ENCODE measurements at regions not wholly inside any gene's neighbourhood (a gene's known extent, or its start where the extent isn't known, plus 50 kb on each side); places are given as distances from the start of the nearest gene placed in this dataset.

DNA sequence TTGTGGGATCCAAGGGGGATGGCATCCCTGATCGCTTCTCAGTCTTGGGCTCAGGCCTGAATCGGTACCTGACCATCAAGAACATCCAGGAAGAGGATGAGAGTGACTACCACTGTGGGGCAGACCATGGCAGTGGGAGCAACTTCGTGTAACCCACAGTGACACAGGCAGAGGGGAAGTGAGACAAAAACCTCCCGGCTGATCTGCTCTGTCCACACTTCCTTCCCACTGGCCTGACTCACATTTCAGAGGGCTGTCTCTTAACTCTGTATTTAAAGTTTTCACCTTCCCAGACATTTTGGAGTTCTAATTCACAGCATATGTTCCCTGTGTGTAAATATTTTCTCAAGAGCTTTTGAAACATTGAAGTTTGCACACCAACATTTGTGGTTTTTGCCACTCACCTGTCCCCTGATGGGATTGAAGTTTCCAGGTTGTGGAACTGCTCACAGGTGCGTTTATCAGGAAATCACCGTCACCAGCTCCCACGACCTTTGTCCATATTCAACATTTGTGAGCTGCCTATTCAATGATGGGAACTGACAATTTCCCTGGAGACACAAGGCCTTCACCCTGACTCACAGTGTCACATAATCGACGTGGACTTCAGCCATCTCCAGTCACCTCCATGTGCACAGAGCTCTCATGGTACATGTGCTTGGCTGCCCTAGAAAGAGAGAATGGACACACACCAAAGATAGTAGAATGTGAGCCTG, 99.2 kb downstream of the VPREB1 start:
- intact Hi-C loops (cut with DNase I), result no loop called here
- ATAC-seq (peak in 1 of 2 donors; percentile 40), DNase-seq (no peak)

DNA sequence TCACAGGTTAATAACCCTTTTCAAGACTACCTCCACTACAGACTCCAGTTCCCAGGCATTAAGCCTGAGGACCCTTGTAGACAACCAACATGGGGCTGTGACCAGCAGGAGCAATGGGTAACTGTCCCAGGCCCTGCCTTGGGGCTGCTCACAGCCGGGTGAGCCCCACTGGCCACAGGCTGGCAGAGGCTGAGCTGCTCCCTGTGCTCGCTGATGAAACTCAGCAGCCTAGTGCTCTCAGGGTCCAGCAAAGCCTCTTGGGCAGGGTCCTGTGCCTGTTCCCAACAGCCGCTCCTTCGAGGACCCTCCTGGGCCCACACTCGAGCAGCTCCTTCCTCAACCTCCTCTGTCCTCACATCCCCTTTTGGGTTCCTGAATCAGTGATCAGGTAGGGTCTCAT, 99.8 kb downstream of the VPREB1 start:
- intact Hi-C loops (cut with DNase I), result no loop called here
- DNase-seq (no peak), ATAC-seq (no peak)

DNA sequence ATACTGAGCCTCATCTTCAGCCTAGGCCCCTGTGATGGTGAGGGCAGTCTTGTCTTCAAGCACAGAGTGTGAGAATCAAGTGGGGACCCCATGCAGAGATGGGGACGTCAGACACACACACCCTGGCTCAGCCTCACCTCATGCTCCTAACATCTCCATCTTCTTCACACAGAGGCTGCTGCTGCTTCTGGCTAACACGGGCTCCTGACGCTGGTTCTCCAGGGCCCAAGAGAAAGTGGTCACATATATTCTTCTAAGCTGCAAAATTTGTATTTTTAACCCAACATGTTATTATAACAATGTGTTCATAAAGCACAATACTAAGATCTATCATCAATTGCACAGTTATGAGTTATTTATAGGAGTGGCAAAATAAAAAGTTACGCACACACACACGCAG, 101.2 kb downstream of the VPREB1 start:
- ATAC-seq, result no peak
- intact Hi-C loops (cut with DNase I), result no loop called here
- no peak for DNase-seq

DNA sequence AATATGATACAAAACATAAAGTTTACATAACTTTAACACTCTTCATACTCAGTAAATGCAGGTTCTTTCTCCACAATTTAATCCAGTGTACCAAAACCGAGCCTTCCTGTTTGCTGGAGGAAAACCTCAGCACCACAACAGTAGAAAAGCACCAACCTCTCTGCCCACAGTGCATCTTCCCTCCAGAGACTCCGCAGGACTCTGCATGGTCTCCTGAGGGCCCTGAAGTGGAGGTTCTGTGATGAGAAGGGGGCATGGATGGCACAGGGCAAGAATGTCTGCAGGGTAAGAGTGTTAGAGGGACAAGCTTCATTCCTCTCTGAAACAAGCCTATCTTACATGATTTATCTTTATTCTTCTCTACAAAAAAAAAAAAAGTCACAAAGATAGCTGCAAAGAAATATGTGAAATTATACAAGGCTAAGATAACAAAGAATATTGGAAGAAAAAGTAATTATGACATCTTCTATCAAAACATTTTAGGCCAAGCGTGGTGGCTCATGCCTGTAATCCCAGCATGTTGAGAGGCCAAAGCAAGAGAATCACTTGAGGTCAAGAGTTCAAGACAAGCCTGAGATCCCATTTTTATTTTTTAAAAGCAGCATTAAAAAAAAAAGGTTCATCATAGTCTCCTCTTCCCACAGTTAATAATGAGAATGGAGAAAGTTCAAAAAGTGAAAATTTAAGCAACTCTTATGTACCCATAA, 102.0 kb downstream of the VPREB1 start:
- intact Hi-C loops (cut with DNase I), result no loop called here
- no peak for ATAC-seq

DNA sequence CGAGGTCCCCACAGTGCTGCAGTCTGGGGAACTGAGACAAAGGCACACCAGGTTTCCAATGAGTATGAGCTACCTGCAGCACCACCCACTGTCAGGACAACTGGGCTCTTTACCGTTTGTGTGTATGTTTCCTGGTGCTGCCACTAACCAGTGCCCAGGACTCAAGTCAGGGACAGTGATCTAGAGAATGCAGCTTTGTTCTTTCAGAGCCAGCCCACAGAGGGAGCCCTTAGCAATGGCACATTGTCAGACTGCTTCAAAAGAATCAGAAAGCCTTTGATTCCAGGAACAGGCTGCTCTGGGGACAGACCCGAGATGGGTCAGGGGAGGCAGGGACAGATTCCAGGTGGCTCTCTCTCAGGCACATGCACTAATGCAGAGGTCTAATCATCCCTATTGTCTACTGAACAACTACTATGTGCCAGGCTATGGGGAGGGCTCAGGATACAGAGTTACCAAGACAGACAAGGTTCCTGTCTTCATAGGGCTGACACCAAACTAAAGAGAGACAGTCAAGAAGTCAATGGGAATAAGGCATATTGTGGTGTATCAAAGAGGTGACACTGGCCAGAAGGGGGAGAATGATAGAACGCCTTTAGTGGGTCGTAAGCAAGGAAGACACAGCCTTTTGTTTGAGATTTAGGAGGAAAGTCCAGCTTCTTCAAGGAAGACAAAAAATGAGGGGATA, 103.7 kb downstream of the VPREB1 start:
- DNase-seq, result no peak
- no peak for ATAC-seq
- intact Hi-C loops (cut with DNase I), result no loop called here

More for the DNA sequence above, 102.0 kb downstream of the VPREB1 start:
- no peak for DNase-seq

DNA sequence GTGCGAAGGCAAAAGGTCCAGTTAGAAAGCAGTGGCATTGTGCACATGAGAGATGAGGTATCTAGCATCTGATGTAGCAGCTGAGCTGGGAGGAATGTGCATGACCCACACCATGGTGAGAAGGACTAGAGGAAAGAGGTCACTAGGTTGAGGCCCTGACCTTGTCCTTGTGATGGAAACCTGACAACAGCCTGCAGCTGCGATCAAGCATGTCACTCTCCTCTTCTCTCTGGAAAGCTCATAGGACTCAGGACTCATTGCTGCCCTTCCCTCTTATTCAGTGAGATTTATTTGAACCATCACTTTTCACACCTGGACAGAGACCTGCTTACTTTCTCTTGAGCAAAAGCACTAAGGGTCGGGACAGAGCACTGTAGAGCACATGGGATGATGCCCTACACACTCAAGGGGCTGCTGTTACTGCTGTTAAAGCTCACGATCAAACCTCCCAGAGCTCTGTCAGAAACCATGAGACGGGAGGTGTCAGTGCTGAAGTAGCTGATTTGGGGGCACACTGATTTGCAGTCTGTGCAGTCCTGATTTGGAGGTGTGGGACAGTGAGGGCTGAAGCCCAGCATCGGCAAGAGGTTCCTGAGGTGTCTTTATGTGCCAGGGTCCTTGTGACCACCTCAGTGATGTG, 104.3 kb downstream of the VPREB1 start:
- ATAC-seq, result no peak
- no peak for DNase-seq
- intact Hi-C loops (cut with DNase I), result no loop called here

DNA sequence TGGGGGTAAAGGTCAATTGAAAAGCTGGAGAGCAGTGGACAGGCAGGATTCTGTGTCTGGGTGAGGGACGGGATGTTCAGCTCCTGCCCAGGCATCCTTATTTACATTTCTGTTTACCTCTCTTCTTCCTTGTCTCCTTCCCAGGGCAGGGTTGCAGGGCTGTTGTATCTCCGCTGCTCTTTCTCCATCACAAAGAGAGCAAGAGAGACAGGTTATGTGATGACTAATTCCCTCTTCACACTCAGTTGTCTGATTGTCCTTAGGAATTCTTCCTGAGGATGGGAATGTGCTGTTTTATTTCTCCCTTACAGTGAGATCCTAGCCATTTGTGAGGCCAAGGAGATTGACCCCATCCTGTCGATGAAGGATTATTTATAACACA, 104.9 kb downstream of the VPREB1 start:
- intact Hi-C loops (cut with DNase I), result no loop called here
- ATAC-seq (no peak), DNase-seq (no peak)

DNA sequence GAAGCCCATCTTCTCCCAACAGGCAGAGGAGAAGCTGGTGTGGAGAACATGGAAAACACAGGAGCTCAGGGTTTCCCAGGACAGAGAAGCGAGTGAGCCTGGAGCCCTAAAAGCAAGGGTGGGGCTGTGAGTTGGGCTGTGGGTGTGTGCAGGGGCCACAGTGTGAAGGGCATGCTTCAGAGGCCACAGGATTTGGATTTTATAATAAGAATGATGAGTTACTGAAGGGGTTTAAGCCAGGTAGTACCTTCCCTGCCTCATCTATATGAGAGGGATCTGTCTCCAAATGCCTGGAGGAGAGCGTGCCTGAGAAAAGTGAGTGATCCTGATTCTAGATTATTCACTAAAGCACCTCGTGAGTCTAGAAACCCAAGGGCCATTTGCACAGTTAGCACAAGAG, 106.8 kb downstream of the VPREB1 start:
- intact Hi-C loops (cut with DNase I), result no loop called here

DNA sequence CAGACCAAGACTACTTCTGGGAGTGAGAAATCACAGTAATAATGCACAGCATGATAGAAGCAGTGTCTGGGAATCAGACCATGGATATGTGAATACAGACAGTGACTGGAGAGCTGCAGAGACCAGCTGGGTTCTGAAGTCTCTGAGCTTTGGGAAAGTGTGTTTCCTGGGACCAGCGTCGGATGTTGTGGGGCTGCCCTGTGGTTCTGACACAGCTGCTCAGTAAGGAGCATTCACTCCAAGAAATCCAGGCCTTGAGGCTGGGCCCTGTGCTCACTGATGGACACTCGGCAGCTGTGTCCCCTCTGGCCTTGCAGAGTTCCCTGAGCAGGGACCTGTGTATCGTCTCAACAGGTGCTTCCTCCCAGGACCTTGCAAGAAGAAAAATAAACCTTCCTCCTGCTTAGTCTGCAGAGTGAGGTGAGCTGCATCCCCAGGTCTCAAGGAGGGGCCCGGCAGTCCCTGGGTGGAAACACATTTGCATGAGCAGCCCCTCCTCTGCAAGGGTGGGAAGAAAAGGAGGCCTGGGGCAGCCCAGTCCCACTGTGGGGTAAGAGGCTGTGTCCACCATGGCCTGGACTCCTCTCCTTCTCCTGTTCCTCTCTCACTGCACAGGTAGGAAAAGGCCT, 107.9 kb downstream of the VPREB1 start:
- intact Hi-C loops (cut with DNase I), result no loop called here
- DNase-seq, result no peak
- no peak for ATAC-seq

More for the DNA sequence above, 106.8 kb downstream of the VPREB1 start:
- ATAC-seq (no peak), DNase-seq (no peak)

DNA sequence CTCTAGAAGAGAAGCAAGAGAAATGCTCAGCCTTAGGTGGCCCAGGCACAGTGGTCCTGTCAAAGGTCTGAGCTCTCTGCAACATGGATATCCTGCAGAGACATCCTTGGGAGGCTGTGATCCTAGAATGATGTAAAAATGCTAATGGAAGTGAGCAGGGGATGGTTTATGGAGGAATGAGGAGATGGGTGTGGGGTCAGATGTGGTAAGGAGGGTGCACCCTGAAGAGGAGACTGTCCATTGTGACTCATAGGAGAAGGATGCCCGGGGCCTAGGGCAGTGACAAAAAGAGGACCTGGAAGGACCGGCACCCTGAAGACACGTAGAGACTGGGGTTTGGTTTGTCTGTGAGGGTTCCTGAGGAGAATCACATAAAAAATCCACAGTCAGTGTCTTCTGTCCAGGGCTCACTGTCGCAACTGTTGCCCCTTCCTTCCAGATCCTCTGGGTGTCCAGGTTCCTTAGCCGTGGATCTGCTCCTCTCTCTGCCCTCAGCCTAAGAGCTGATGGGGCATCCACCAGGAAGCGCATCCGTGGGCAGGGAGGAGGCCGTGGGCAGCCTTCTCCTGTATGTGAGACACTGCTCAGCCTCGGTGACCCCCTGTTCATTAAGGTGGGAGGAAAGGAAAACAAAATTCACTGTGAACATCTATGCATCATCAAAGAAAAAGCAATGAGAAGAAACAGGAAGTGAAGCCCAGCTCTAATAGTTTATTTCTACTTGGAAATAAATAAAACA, 110.7 kb downstream of the VPREB1 start:
- ATAC-seq (no peak), DNase-seq (no peak)
- intact Hi-C loops (cut with DNase I), result no loop called here

DNA sequence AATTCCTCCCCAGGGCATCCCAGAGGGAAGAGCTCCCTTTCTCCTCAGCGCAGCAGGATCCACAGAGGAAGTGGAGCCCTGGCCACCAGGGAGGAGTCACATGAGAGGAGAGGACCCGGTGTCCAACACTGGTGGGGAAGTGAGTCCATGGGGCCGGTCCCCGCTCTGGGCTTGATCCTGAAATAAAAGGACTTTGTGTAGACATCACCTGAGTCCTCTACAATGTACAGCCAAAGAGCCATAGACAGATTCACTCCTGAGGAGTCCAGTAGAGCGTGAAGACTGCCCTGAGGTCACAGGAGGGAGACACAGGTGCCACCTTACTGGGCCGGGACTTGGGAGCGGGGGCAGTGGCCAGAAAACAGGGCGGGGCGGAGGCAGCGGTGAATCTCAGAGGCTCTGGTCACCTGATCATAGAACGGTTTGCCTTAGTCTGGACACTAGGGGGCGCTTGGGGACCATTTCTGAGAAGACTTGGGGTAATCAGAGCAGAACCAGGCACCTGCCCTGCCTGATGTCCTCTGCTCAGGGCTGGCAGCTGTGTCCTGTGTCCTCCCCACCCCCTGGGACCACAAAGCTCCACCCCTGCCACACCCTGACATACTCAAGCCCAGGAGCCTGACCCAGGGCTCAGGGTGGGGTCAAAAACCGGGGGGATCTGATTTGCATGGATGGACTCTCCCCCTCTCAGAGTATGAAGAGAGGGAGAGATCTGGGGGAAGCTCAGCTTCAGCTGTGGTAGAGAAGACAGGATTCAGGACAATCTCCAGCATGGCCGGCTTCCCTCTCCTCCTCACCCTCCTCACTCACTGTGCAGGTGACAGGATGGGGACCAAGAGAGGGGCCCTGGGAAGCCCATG, 112.7 kb downstream of the VPREB1 start:
- intact Hi-C loops (cut with DNase I), result no loop called here
- DNase-seq, result peak; percentile 69
- ATAC-seq, result peak; percentile 65 to 83

DNA sequence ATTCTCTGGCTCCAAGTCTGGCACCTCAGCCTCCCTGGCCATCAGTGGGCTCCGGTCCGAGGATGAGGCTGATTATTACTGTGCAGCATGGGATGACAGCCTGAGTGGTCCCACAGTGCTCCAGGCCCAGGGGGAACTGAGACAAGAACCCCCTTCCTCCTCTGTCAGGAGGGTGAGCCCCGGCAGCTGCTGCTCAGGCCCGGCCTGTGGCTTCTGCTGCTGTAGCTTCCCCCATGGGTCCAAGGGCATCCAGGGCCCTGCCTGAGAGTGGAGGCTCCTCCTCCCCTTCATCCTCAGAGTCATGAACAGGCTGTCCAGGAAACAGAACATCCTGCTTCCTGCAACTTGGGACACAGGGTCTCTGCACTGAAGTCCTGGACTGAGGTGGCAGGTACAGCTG, 113.6 kb downstream of the VPREB1 start:
- intact Hi-C loops (cut with DNase I), result no loop called here

DNA sequence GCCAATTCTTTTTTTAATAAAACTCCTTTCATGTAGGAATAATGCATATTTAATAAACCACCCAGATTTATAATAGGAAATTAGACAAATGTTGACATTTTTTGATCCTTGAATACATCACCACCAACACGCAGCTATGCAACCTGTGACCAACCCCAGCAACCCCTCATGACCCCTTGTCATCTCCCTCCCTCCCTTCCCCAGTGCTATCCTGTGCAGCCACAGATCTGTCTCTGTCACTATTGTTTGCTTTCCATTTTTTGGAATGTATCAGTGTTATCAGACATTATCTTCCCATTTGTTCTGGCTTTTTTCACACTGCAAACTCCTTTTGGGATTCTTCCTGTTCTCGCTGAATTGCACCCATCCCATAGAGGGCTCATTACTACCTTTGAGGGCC, 114.1 kb downstream of the VPREB1 start:
- intact Hi-C loops (cut with DNase I), result no loop called here
- DNase-seq (no peak), ATAC-seq (no peak)

More for the DNA sequence above, 113.6 kb downstream of the VPREB1 start:
- no peak for ATAC-seq
- no peak for DNase-seq

DNA sequence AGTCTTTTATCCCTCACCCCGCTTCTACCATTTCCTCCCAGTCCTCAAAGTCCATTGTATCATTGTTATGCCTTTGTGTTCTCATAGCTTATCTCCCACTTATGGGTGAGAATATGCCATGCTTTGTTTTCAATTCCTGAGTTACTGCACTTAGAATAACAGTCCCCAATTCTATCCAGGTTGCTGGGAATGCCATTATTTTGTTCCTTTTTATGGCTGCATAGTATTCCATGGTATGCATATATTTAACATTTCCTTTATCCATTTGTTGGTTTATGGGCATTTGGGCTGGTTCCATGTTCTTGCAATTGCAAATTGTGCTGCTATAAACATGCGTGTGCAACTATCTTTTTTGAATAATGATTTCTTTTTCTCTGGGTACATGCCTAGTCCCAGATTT, 114.9 kb downstream of the VPREB1 start:
- intact Hi-C loops (cut with DNase I), result no loop called here
- ATAC-seq (no peak), DNase-seq (no peak)

DNA sequence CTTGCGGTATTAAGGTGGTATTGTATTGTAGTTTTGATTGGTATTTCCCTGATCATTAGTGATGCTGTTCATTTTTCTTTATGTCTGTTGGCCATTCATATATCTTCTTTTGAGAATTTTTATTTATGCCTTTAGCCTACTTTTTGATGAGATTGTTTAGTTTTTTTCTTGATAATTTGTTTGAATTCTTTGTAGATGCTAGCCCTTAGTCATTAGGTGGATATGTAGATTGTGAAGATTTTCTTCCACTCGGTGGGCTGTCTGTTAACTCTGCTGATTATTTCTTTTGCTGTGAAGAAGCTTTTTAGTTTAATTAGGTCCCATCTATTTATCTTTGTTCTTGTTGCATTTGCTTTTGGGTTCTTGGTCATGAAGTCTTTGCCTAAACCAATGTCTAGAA, 115.4 kb downstream of the VPREB1 start:
- ATAC-seq (no peak), DNase-seq (no peak)
- intact Hi-C loops (cut with DNase I), result no loop called here

DNA sequence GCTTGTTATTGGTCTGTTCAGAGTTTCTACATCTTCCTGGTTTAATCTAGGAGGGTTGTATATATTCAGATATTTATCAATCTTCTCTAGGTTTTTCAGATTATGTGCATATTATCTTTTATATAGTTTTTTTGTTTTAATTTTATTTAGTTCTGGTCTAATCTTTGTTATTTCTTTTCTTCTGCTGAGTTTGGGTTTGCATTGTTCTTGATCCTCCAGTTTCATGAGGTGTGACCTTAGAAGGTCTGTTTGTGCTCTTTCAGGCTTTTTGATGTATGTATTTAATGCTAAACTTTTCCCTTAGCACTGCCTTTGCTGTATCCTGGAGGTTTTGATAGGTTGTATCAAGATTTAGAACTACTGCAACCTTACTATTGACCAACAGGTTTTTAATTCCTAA, 117.7 kb downstream of the VPREB1 start:
- ATAC-seq, result no peak
- intact Hi-C loops (cut with DNase I), result no loop called here
- DNase-seq, result no peak

DNA sequence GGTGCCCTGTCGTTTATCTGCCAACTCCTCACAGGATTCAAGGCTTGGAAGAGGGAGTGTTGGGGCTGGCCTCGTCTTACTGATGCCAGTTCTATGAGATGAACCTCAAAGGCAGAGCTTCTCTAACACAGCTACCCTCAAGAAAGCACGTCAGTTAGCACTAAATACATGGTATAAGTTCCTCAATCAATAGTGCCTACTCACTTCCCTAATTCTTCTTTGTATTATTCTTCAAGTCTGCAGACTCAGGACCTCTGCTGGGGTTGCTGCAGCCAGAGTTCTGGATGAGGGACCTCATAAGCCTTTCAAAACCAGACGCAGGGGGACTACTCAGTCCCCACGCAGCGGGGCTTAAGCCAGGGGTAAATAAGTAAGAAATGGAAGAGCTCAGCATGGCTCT, 118.3 kb downstream of the VPREB1 start:
- ATAC-seq (peak in 1 of 2 donors; percentile 41), DNase-seq (no peak)
- intact Hi-C loops (cut with DNase I), result no loop called here

DNA sequence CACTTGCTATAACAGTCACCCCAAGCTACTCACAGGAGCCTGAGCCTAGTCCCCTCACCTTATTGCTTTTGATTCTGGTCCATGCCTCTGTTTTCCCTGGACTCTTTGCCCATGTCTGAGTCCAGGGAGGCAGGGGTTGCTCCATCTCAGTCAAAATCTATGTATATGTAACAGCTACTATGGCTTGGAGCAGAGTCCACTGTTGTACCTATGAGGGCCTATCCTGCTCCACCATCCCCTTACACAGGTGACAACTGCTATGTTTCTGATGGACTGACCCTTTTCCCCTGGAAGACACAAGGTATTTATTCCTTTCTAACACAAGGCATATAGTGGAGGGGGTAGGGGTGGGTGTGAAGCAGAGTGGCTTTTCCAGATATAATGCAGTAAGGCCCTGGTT, 119.6 kb downstream of the VPREB1 start:
- DNase-seq, result no peak
- intact Hi-C loops (cut with DNase I), result no loop called here
- no peak for ATAC-seq
